Endothelial cell of umbilical vein (primary cell): ENCODE measurements at regions not wholly inside any gene's neighbourhood (a gene's known extent, or its start where the extent isn't known, plus 50 kb on each side); places are given as distances from the start of the nearest gene placed in this dataset.

Experiments
- BruUV-seq: library from RNA; stranded (reverse); fragments of 400-500 nt; replicated peaks from 2 replicates; lab custom pipeline; 2021; lab: Mats Ljungman, UMichigan
- CTCF ChIA-PET: fragments of 300-600, 350-600 bp; sonication (Branson Sonifier 250); formaldehyde crosslinking; loops from one replicate; lab custom pipeline; 2021; ENCODE audit warnings: antibody characterized with exemption, inconsistent platforms; lab: Charles Lee
- POLR2A ChIA-PET: fragments of 300-600, 350-600 bp; sonication (Branson Sonifier 250); formaldehyde crosslinking; loops from one replicate; lab custom pipeline; 2021; ENCODE audit warnings: antibody characterized with exemption, inconsistent platforms; lab: Charles Lee
- DNase-seq: peaks from one replicate; pipeline ENCODE4 v3.0.0-alpha.2; 2011; ENCODE audit warnings: low read depth, low spot score
- FAIRE-seq: peaks from 2 replicates; lab custom pipeline; 2011; peaks lifted over from hg19 to GRCh38; lab: Jason Lieb, UNC
- H2AFZ ChIP-seq: 2 replicates; pipeline ENCODE4 v1.6.0; 2012; ENCODE audit warnings: low read depth, low read length, control low read depth, inconsistent platforms
- H3K27ac ChIP-seq: 2 replicates; pipeline ENCODE4 v1.5.1; 2011; ENCODE audit warnings: low read depth, mild to moderate bottlenecking, control low read depth, low read length, moderate library complexity; ENCODE audit not compliant: insufficient read depth
- H3K27me3 ChIP-seq, 2 experiments: 2 replicates each; pipeline versions ENCODE4 v1.6.0 to v1.6.1; 2011; ENCODE audit warnings: low read length in 2 of 2, mixed read lengths in 1 of 2; ENCODE audit not compliant: control insufficient read depth in 2 of 2, insufficient read depth in 2 of 2
- H3K36me3 ChIP-seq, 2 experiments: 2 replicates in 1 of 2; 3 replicates in 1 of 2; pipeline ENCODE4 v1.5.1; 2011; ENCODE audit warnings: low read length in 2 of 2, mild to moderate bottlenecking in 1 of 2, moderate library complexity in 1 of 2; ENCODE audit not compliant: control insufficient read depth in 2 of 2, insufficient read depth in 2 of 2; ENCODE audit errors: extremely low read depth in 1 of 2
- H3K4me1 ChIP-seq: 3 replicates; pipeline ENCODE4 v1.5.1; 2011; ENCODE audit warnings: mild to moderate bottlenecking, low read length; ENCODE audit not compliant: control insufficient read depth, insufficient read depth; ENCODE audit errors: extremely low read depth
- H3K4me2 ChIP-seq: 2 replicates; pipeline ENCODE4 v1.6.1; 2011; ENCODE audit warnings: low read length, control low read depth, mixed read lengths; ENCODE audit not compliant: insufficient read depth
- H3K4me3 ChIP-seq, 3 experiments: fragments of 200-600 bp in 1 of 3; sonication (generic), shearing (Covaris generic) in 1 of 3; replicated peaks in 1 of 3; 2 replicates each; pipeline ENCODE4 v1.5.1; 2011 to 2016; ENCODE audit warnings: control low read depth in 3 of 3, low read length in 3 of 3, mild to moderate bottlenecking in 2 of 3, inconsistent platforms in 1 of 3, low read depth in 1 of 3, moderate library complexity in 1 of 3; ENCODE audit not compliant: insufficient read depth in 1 of 3
- H3K79me2 ChIP-seq: 2 replicates; pipeline ENCODE4 v1.6.0; 2012; ENCODE audit warnings: low read length, inconsistent platforms; ENCODE audit not compliant: control insufficient read depth, insufficient read depth
- H3K9ac ChIP-seq: replicated peaks from 2 replicates; pipeline ENCODE3; 2011; ENCODE audit warnings: low read length, control low read depth; ENCODE audit not compliant: insufficient read depth; ENCODE audit errors: extremely low read depth
- H3K9me1 ChIP-seq: replicated peaks from 3 replicates; pipeline ENCODE4 v1.6.0; 2011; ENCODE audit warnings: mild to moderate bottlenecking, low read length; ENCODE audit not compliant: control insufficient read depth, insufficient read depth; ENCODE audit errors: extremely low read depth
- H3K9me3 ChIP-seq: replicated peaks from 2 replicates; pipeline ENCODE4 v1.5.1; 2012; ENCODE audit warnings: low read length, inconsistent platforms; ENCODE audit not compliant: control insufficient read depth, insufficient read depth
- H4K20me1 ChIP-seq: replicated peaks from 2 replicates; pipeline ENCODE3; 2011; ENCODE audit warnings: mild to moderate bottlenecking, low read length; ENCODE audit not compliant: control insufficient read depth, insufficient read depth; ENCODE audit errors: extremely low read depth
- EZH2 ChIP-seq: IDR thresholded peaks from 2 replicates; pipeline ENCODE4 v1.6.1; 2012; ENCODE audit warnings: borderline replicate concordance, low read depth, mild to moderate bottlenecking, moderate library complexity, low read length, inconsistent platforms; ENCODE audit not compliant: severe bottlenecking
- FOS ChIP-seq: IDR thresholded peaks from 2 replicates; pipeline ENCODE4 v1.6.1; 2011; ENCODE audit warnings: mild to moderate bottlenecking, low read length, moderate library complexity, borderline replicate concordance; ENCODE audit not compliant: insufficient read depth
- GATA2 ChIP-seq: IDR thresholded peaks from 2 replicates; pipeline ENCODE4 v1.7.0; 2011; ENCODE audit warnings: low read depth, mild to moderate bottlenecking, moderate library complexity, mixed read lengths, low read length; ENCODE audit not compliant: insufficient read length, insufficient read depth
- JUN ChIP-seq: IDR thresholded peaks from 2 replicates; pipeline ENCODE4 v1.6.1; 2011; ENCODE audit warnings: borderline replicate concordance, low read depth; ENCODE audit not compliant: insufficient read length, insufficient read depth
- MYC ChIP-seq: IDR thresholded peaks from one replicate; pipeline ENCODE4 v1.6.1; 2011; ENCODE audit warnings: mild to moderate bottlenecking, low read depth, low read length
- POLR2A ChIP-seq: IDR thresholded peaks from 2 replicates; pipeline ENCODE4 v1.6.1; 2012; ENCODE audit warnings: low read depth, mild to moderate bottlenecking, control low read depth, low read length
- POLR2AphosphoS5 ChIP-seq: IDR thresholded peaks from 2 replicates; pipeline ENCODE4 v1.6.1; 2012; ENCODE audit warnings: low read depth, mild to moderate bottlenecking, control low read depth, low read length, moderate library complexity; ENCODE audit not compliant: insufficient read depth
- dilution Hi-C: fragments of 300-500 bp; cut with MboI; formaldehyde crosslinking; loops from one replicate; pipeline ENCODE4 v1.15.0; 2019; ENCODE audit warnings: low sequenced_read_pairs; ENCODE audit not compliant: extremely low pct_ligation_motif_present
- intact Hi-C: fragments of 100-400 bp; cut with micrococcal nuclease; formaldehyde crosslinking; loops from one replicate; pipeline ENCODE4 v1.10.0; 2022
- TF ChIP-seq, protein P1 (sequence below): IDR thresholded peaks from 2 replicates; pipeline ENCODE4 v1.6.1; 2011; ENCODE audit not compliant: insufficient read depth, insufficient read length
- TF ChIP-seq, protein P2 (sequence below), 2 donors: IDR thresholded peaks; 1 replicate in 1 of 2; 2 replicates in 1 of 2; pipeline ENCODE4 v1.5.1; 2011; ENCODE audit warnings: low read length in 2 of 2, mild to moderate bottlenecking in 2 of 2, moderate library complexity in 2 of 2, control low read depth in 1 of 2, inconsistent platforms in 1 of 2, low read depth in 1 of 2; ENCODE audit not compliant: insufficient read depth in 1 of 2; ENCODE audit errors: extremely low read depth in 1 of 2

DNA sequence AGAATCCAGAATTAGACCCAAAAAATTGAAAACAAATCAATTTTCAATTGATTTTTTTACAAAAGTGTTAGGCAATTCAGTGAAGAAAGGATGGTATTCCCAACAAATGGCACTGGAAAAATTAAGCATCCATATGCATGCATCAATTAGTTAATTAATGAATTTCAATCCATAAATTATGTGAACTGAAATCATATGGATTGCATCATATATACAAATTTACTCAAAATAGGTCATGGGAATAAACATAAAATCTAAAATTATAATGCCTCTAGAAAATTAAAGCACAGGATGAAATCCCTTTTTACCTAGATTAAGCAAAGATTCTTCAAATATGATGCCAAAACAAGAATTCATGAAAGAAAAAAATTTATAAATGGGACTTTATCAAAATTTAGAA is 213.9 kb upstream of the KLHL29 start:
- H2AFZ ChIP-seq = no peak overlapping the region
- no peaks in the 10 kb centered on the region for H3K79me2 ChIP-seq
- H3K9me3 ChIP-seq = peaks cover 1% of the 10 kb centered on the region
- dilution Hi-C loops = no loop called here
- H3K4me3 ChIP-seq = no peak overlapping the region
- H3K9me1 ChIP-seq = no peaks in the 10 kb centered on the region
- no peaks in the 10 kb centered on the region for H3K36me3 ChIP-seq
- no peaks in the 10 kb centered on the region for H3K27me3 ChIP-seq
- no peaks in the 10 kb centered on the region for H3K4me1 ChIP-seq
- no peak overlapping the region for H3K9ac ChIP-seq
- ChIA-PET CTCF (no interaction called here), POLR2A (no interaction called here)
- BruUV-seq = no TSS peak
- FAIRE-seq (no peak), DNase-seq (no peak)
- no peaks in the 10 kb centered on the region for H4K20me1 ChIP-seq
- no peak for TF ChIP-seq MYC
- no peak for TF ChIP-seq POLR2A
- TF ChIP-seq, protein P1, sequence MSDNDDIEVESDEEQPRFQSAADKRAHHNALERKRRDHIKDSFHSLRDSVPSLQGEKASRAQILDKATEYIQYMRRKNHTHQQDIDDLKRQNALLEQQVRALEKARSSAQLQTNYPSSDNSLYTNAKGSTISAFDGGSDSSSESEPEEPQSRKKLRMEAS = no peak
- TF ChIP-seq EZH2 = no peak
- TF ChIP-seq JUN = no peak
- TF ChIP-seq, protein P2, sequence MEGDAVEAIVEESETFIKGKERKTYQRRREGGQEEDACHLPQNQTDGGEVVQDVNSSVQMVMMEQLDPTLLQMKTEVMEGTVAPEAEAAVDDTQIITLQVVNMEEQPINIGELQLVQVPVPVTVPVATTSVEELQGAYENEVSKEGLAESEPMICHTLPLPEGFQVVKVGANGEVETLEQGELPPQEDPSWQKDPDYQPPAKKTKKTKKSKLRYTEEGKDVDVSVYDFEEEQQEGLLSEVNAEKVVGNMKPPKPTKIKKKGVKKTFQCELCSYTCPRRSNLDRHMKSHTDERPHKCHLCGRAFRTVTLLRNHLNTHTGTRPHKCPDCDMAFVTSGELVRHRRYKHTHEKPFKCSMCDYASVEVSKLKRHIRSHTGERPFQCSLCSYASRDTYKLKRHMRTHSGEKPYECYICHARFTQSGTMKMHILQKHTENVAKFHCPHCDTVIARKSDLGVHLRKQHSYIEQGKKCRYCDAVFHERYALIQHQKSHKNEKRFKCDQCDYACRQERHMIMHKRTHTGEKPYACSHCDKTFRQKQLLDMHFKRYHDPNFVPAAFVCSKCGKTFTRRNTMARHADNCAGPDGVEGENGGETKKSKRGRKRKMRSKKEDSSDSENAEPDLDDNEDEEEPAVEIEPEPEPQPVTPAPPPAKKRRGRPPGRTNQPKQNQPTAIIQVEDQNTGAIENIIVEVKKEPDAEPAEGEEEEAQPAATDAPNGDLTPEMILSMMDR (IDR thresholded peaks at IDR 0.05; ENCODE audit: extremely low read depth in 1 of 2, insufficient read depth in 1 of 2, low read depth in 1 of 2, low read length in 2 of 2) = no peak
- no peak for TF ChIP-seq GATA2
- intact Hi-C loops = no loop called here
- no peak overlapping the region for H3K4me2 ChIP-seq
- no peak overlapping the region for H3K27ac ChIP-seq

DNA sequence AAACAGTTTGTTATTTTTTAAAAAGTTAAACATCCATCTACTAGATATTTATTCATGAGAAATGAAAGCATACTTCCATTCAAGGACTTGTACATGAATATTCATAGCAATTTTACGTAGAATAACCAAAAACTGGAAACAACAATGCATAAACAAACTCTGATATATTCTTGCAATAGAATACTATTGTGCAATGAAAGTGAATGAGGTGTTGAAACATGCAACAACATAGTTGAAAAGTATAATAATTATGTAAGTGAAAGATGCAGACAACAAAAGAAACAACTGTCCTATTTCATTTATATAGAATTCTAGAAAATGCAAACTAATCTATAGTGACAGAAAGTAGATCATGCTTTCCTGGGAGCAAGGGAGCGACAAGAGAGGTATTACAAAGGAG is 206.6 kb upstream of the KLHL29 start:
- ChIA-PET POLR2A (no interaction called here), CTCF (no interaction called here)
- intact Hi-C loops = no loop called here
- dilution Hi-C loops = no loop called here
- DNase-seq = no peak
- Histone ChIP-seq H3K4me3 (no peak overlapping the region), H2AFZ (no peak overlapping the region), H3K27me3 (no peaks in the 10 kb centered on the region), H4K20me1 (no peaks in the 10 kb centered on the region), H3K9ac (no peak overlapping the region), H3K4me2 (no peak overlapping the region), H3K27ac (no peak overlapping the region), H3K9me1 (no peaks in the 10 kb centered on the region), H3K9me3 (no peaks in the 10 kb centered on the region), H3K79me2 (no peaks in the 10 kb centered on the region), H3K36me3 (no peaks in the 10 kb centered on the region), H3K4me1 (no peaks in the 10 kb centered on the region)
- no peak for TF ChIP-seq POLR2AphosphoS5
- TF ChIP-seq FOS = no peak
- no peak for TF ChIP-seq GATA2
- no peak for TF ChIP-seq EZH2
- no peak for TF ChIP-seq MYC
- TF ChIP-seq, protein P1 = no peak
- no peak for TF ChIP-seq JUN
- TF ChIP-seq POLR2A = no peak
- TF ChIP-seq, protein P2 (IDR thresholded peaks at IDR 0.05; ENCODE audit: extremely low read depth in 1 of 2, insufficient read depth in 1 of 2, low read depth in 1 of 2, low read length in 2 of 2) = no peak
- no peak for FAIRE-seq
- BruUV-seq = no TSS peak
